DND-41 (cell line): ENCODE measurements at regions not wholly inside any gene's neighbourhood (a gene's known extent, or its start where the extent isn't known, plus 50 kb on each side); places are given as distances from the start of the nearest gene placed in this dataset.

Source experiments
- ATAC-seq: fragments of 200-7000 bp; cut with Tn5 transposase; 3 replicates; pipeline ENCODE4 v1.9.1; 2021; ENCODE audit warnings: low read depth; ENCODE audit not compliant: insufficient read depth
- DNase-seq: peaks from one replicate; pipeline ENCODE4 v3.0.0-alpha.2; 2020
- H2AFZ ChIP-seq: 2 replicates; pipeline ENCODE4 v1.6.0; 2012; ENCODE audit warnings: low read depth, low read length
- H3K27ac ChIP-seq: 2 replicates; pipeline ENCODE4 v1.5.1; 2012; ENCODE audit warnings: low read length, inconsistent platforms
- H3K27me3 ChIP-seq: fragments of 200-600 bp; sonication (generic); 2 replicates; pipeline ENCODE4 v1.6.0; 2012; ENCODE audit warnings: low read length, mild to moderate bottlenecking, inconsistent platforms; ENCODE audit not compliant: insufficient read depth, poor library complexity
- H3K36me3 ChIP-seq: 2 replicates; pipeline ENCODE4 v1.5.1; 2012; ENCODE audit warnings: low read length, inconsistent platforms; ENCODE audit not compliant: insufficient read depth
- H3K4me1 ChIP-seq: 2 replicates; pipeline ENCODE4 v1.5.1; 2012; ENCODE audit warnings: mild to moderate bottlenecking, low read length; ENCODE audit not compliant: insufficient read depth
- H3K4me2 ChIP-seq: 2 replicates; pipeline ENCODE4 v1.6.0; 2012; ENCODE audit warnings: mild to moderate bottlenecking, moderate library complexity, low read length, inconsistent platforms; ENCODE audit not compliant: insufficient read depth
- H3K4me3 ChIP-seq, 2 experiments: fragments of 200-600 bp in 1 of 2; shearing (Covaris generic) in 1 of 2; 2 replicates each; pipeline ENCODE4 v1.5.1; 2012 to 2016; ENCODE audit warnings: inconsistent platforms in 2 of 2, low read length in 2 of 2, mild to moderate bottlenecking in 2 of 2, low read depth in 1 of 2, moderate library complexity in 1 of 2
- H3K79me2 ChIP-seq: 2 replicates; pipeline ENCODE4 v1.6.0; 2012; ENCODE audit warnings: low read length, inconsistent platforms; ENCODE audit not compliant: insufficient read depth
- H3K9ac ChIP-seq: 2 replicates; pipeline ENCODE4 v1.6.0; 2012; ENCODE audit warnings: low read depth, mild to moderate bottlenecking, inconsistent platforms, low read length, moderate library complexity
- H3K9me3 ChIP-seq: 2 replicates; pipeline ENCODE4 v1.5.1; 2012; ENCODE audit warnings: low read length, moderate library complexity, mild to moderate bottlenecking, inconsistent platforms; ENCODE audit not compliant: insufficient read depth, severe bottlenecking
- H4K20me1 ChIP-seq: 2 replicates; pipeline ENCODE4 v1.6.0; 2012; ENCODE audit warnings: low read length; ENCODE audit not compliant: insufficient read depth
- CTCF ChIP-seq: IDR thresholded peaks from 2 replicates; pipeline ENCODE4 v1.5.1; 2012; ENCODE audit warnings: borderline replicate concordance, low read length, moderate library complexity, mild to moderate bottlenecking; ENCODE audit not compliant: poor library complexity, severe bottlenecking; ENCODE audit errors: extremely low read depth
- EZH2 ChIP-seq: IDR thresholded peaks from 3 replicates; pipeline ENCODE4 v1.6.1; 2012; ENCODE audit warnings: borderline replicate concordance, low read depth, mild to moderate bottlenecking, moderate library complexity, low read length, inconsistent platforms; ENCODE audit not compliant: severe bottlenecking

- no peak overlapping the region for H3K4me2 ChIP-seq
- no peak overlapping the region for H3K27ac ChIP-seq
- H3K79me2 ChIP-seq, result no peaks in the 10 kb centered on the region
- no peaks in the 10 kb centered on the region for H3K9me3 ChIP-seq
- no peaks in the 10 kb centered on the region for H3K27me3 ChIP-seq
- H3K36me3 ChIP-seq, result no peaks in the 10 kb centered on the region
- no peak overlapping the region for H3K9ac ChIP-seq
- no peaks in the 10 kb centered on the region for H3K4me1 ChIP-seq
- DNase-seq (no peak), ATAC-seq (no peak)
- no peak for TF ChIP-seq EZH2
- TF ChIP-seq CTCF, result no peak
- no peaks in the 10 kb centered on the region for H4K20me1 ChIP-seq
- H3K4me3 ChIP-seq, result no peak overlapping the region
- no peak overlapping the region for H2AFZ ChIP-seq
Measured at GRCh38 chr2:124975648-124976047, 950.6 kb downstream of the CNTNAP5 start.

- Histone ChIP-seq H4K20me1 (no peaks in the 10 kb centered on the region), H3K27me3 (no peaks in the 10 kb centered on the region), H3K4me2 (no peak overlapping the region), H3K79me2 (no peaks in the 10 kb centered on the region), H3K9ac (no peak overlapping the region), H3K27ac (no peak overlapping the region), H3K4me3 (no peak overlapping the region), H2AFZ (no peak overlapping the region), H3K9me3 (no peaks in the 10 kb centered on the region), H3K36me3 (no peaks in the 10 kb centered on the region), H3K4me1 (no peaks in the 10 kb centered on the region)
- DNase-seq (no peak), ATAC-seq (no peak)
- TF ChIP-seq CTCF (no peak), EZH2 (no peak)
Measured at GRCh38 chr2:124978597-124978996, 953.5 kb downstream of the CNTNAP5 start.

- Histone ChIP-seq H3K4me3 (no peak overlapping the region), H3K9ac (no peak overlapping the region), H3K4me2 (no peak overlapping the region), H3K9me3 (no peaks in the 10 kb centered on the region), H3K27me3 (no peaks in the 10 kb centered on the region), H3K4me1 (no peaks in the 10 kb centered on the region), H2AFZ (no peak overlapping the region), H3K27ac (no peak overlapping the region), H3K36me3 (no peaks in the 10 kb centered on the region), H4K20me1 (no peaks in the 10 kb centered on the region), H3K79me2 (no peaks in the 10 kb centered on the region)
- no peak for TF ChIP-seq EZH2
- TF ChIP-seq CTCF, result no peak
- DNase-seq, result no peak
- no peak for ATAC-seq
Measured at GRCh38 chr2:124983595-124983994, 958.5 kb downstream of the CNTNAP5 start.

- Histone ChIP-seq H3K9me3 (no peaks in the 10 kb centered on the region), H4K20me1 (no peaks in the 10 kb centered on the region), H3K4me2 (no peak overlapping the region), H2AFZ (no peak overlapping the region), H3K4me1 (no peaks in the 10 kb centered on the region), H3K27ac (no peak overlapping the region), H3K4me3 (no peak overlapping the region), H3K36me3 (no peaks in the 10 kb centered on the region), H3K79me2 (no peaks in the 10 kb centered on the region), H3K9ac (no peak overlapping the region), H3K27me3 (no peaks in the 10 kb centered on the region)
- no peak for ATAC-seq
- TF ChIP-seq EZH2 (no peak), CTCF (no peak)
- no peak for DNase-seq
Measured at GRCh38 chr2:124985270-124985669, 960.2 kb downstream of the CNTNAP5 start.
